ENCODE measurements at regions not wholly inside any gene's neighbourhood (a gene's known extent, or its start where the extent isn't known, plus 50 kb on each side); places are given as distances from the start of the nearest gene placed in this dataset.
"Not testable (repeated sequence)": the region's sequence is repeated elsewhere in the genome, so short reads cannot be mapped to it uniquely, and the experiment has no call there.

- no peak for DNase-seq
These were observed 89.1 kb upstream of the IGFBP7 start for GRCh38 chr4:57199267-57199666.

GRCh38 chr4:57195622-57196021, 85.4 kb upstream of the IGFBP7 start:
- no peak for DNase-seq

GRCh38 chr4:57194068-57194611, 84.0 kb upstream of the IGFBP7 start:
- no peak for DNase-seq

GRCh38 chr4:57193209-57193810, 83.1 kb upstream of the IGFBP7 start:
- DNase-seq: no peak

- no peak for DNase-seq
These were observed 81.4 kb upstream of the IGFBP7 start for GRCh38 chr4:57191523-57192034.

GRCh38 chr4:57190601-57191481, 80.7 kb upstream of the IGFBP7 start:
- DNase-seq: no peak

- no peak for DNase-seq
These were observed 77.1 kb upstream of the IGFBP7 start for GRCh38 chr4:57187246-57187645.

GRCh38 chr4:57184378-57185029, 74.3 kb upstream of the IGFBP7 start:
- no peak for DNase-seq

- DNase-seq: no peak
These were observed 72.1 kb upstream of the IGFBP7 start for GRCh38 chr4:57182132-57182874.

GRCh38 chr4:57173136-57173535, 63.0 kb upstream of the IGFBP7 start:
- DNase-seq: not testable (repeated sequence)

- DNase-seq: no peak
These were observed 61.9 kb upstream of the IGFBP7 start for GRCh38 chr4:57172065-57172464.

- no peak for DNase-seq
These were observed 58.8 kb upstream of the IGFBP7 start for GRCh38 chr4:57168982-57169381.

- DNase-seq: peak; percentile 44
These were observed 53.6 kb upstream of the IGFBP7 start for GRCh38 chr4:57163530-57164459.

GRCh38 chr4:57162499-57163019, 52.4 kb upstream of the IGFBP7 start:
- no peak for DNase-seq

All from central memory CD4-positive, alpha-beta T cell (primary cell).